ENCODE measurements at regions not wholly inside any gene's neighbourhood (a gene's known extent, or its start where the extent isn't known, plus 50 kb on each side); places are given as distances from the start of the nearest gene placed in this dataset.

- intact Hi-C loops (cut with micrococcal nuclease) = no loop called here
- Histone ChIP-seq H3K4me1 (ENCODE audit: control insufficient read depth in 2 of 2, insufficient read depth in 2 of 2, low read length in 2 of 2) (no peaks in the 10 kb centered on the region), H2AFZ (ENCODE audit: insufficient read depth, low read depth, low read length, poor library complexity, severe bottlenecking) (no peak overlapping the region), H3K27ac (ENCODE audit: low read length in 2 of 2) (no peak overlapping the region), H3K4me3 (ENCODE audit: control extremely low read depth in 1 of 5, extremely low read depth in 1 of 5, insufficient read depth in 1 of 5, low read depth in 2 of 5, low read length in 4 of 5) (no peak overlapping the region), H3K27me3 (replicated peaks in 1 of 4; ENCODE audit: control extremely low read depth in 1 of 4, control insufficient read depth in 3 of 4, insufficient read depth in 4 of 4, low read length in 3 of 4) (peaks cover 0 to 4% (median 0%) of the 10 kb centered on the region in 4 experiments), H3K4me2 (replicated peaks; ENCODE audit: low read depth, low read length, poor library complexity, severe bottlenecking) (no peak overlapping the region), H4K20me1 (ENCODE audit: control insufficient read depth, insufficient read depth, low read length, poor library complexity, severe bottlenecking) (no peaks in the 10 kb centered on the region), H3K36me3 (replicated peaks in 1 of 2; ENCODE audit: control extremely low read depth in 1 of 2, control insufficient read depth in 1 of 2, extremely low read depth in 1 of 2, insufficient read depth in 2 of 2, low read length in 1 of 2) (no peaks in the 10 kb centered on the region), H3K9me3 (ENCODE audit: control extremely low read depth in 1 of 3, control insufficient read depth in 2 of 3, insufficient read depth in 1 of 3, low read length in 2 of 3) (no peaks in the 10 kb centered on the region), H3K79me2 (ENCODE audit: control insufficient read depth, insufficient read depth, low read length) (no peaks in the 10 kb centered on the region), H3K9ac (ENCODE audit: low read length) (no peak overlapping the region)
- Mint-ChIP-seq H3K27me3 (peaks cover 6% of the 10 kb centered on the region), H3K4me3 (no peak overlapping the region), H3K4me1 (no peaks in the 10 kb centered on the region), H3K27ac (no peak overlapping the region), H3K9me3 (ENCODE audit: insufficient read depth) (no peaks in the 10 kb centered on the region)
- CTCF ChIA-PET = no interaction called here
- WGBS (ENCODE audit: insufficient coverage) = 94% methylated on average over 4 of the region's 10 CpGs
- TF ChIP-seq CTCF (IDR thresholded peaks at IDR 0.05) = no peak
- DNase-seq (no peak), ATAC-seq (ENCODE audit: low read depth) (no peak)
- POLR2A ChIA-PET = no interaction called here
Measured at GRCh38 chr18:45317948-45318640, 297.2 kb upstream of the SLC14A2 start.

DNA sequence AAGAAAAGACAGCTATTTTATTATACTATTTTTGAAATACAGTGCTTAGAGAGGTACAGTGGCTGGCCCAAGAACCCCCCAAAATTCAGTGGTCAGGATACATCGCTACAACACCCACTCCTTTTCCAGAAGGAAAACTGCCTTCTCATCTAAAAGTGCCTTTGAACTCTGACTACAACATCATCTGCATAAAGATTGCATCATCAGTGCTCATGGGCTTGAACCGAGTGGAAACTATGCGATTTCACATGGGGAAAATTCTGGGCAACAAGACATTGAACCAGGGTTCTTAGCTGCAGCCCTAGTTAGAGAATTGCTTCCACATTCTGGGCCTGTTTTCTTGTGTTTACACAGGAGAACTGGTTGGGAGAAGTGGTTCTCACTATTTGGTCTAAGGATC is 294.6 kb upstream of the SLC14A2 start:
- H3K9ac ChIP-seq (ENCODE audit: low read length) = no peak overlapping the region
- H3K27ac ChIP-seq (ENCODE audit: low read length in 2 of 2) = no peak overlapping the region
- no peaks in the 10 kb centered on the region for H3K27me3 ChIP-seq (replicated peaks in 1 of 4; ENCODE audit: control extremely low read depth in 1 of 4, control insufficient read depth in 3 of 4, insufficient read depth in 4 of 4, low read length in 3 of 4)
- H3K4me3 ChIP-seq (ENCODE audit: control extremely low read depth in 1 of 5, extremely low read depth in 1 of 5, insufficient read depth in 1 of 5, low read depth in 2 of 5, low read length in 4 of 5) = no peak overlapping the region
- no peak overlapping the region for H3K4me3 Mint-ChIP-seq
- H3K9me3 Mint-ChIP-seq (ENCODE audit: insufficient read depth) = no peaks in the 10 kb centered on the region
- intact Hi-C loops (cut with micrococcal nuclease) = no loop called here
- no peaks in the 10 kb centered on the region for H4K20me1 ChIP-seq (ENCODE audit: control insufficient read depth, insufficient read depth, low read length, poor library complexity, severe bottlenecking)
- H3K79me2 ChIP-seq (ENCODE audit: control insufficient read depth, insufficient read depth, low read length) = no peaks in the 10 kb centered on the region
- CTCF ChIA-PET = no interaction called here
- H3K36me3 ChIP-seq (replicated peaks in 1 of 2; ENCODE audit: control extremely low read depth in 1 of 2, control insufficient read depth in 1 of 2, extremely low read depth in 1 of 2, insufficient read depth in 2 of 2, low read length in 1 of 2) = no peaks in the 10 kb centered on the region
- TF ChIP-seq CTCF (IDR thresholded peaks at IDR 0.05) = no peak
- no peak for TF ChIP-seq EZH2 (IDR thresholded peaks at IDR 0.05; ENCODE audit: borderline replicate concordance, insufficient read depth, low read depth, low read length, poor library complexity, severe bottlenecking)
- H2AFZ ChIP-seq (ENCODE audit: insufficient read depth, low read depth, low read length, poor library complexity, severe bottlenecking) = no peak overlapping the region
- DNase-seq (no peak), ATAC-seq (ENCODE audit: low read depth) (no peak)
- WGBS (ENCODE audit: insufficient coverage) = 81% methylated on average over 2 of the region's 3 CpGs
- H3K27ac Mint-ChIP-seq = no peak overlapping the region
- no peak overlapping the region for H3K4me2 ChIP-seq (replicated peaks; ENCODE audit: low read depth, low read length, poor library complexity, severe bottlenecking)
- POLR2A ChIA-PET = no interaction called here
- H3K4me1 Mint-ChIP-seq = no peaks in the 10 kb centered on the region
- H3K27me3 Mint-ChIP-seq = peaks cover 9% of the 10 kb centered on the region
- no peaks in the 10 kb centered on the region for H3K9me3 ChIP-seq (ENCODE audit: control extremely low read depth in 1 of 3, control insufficient read depth in 2 of 3, insufficient read depth in 1 of 3, low read length in 2 of 3)
- H3K4me1 ChIP-seq (ENCODE audit: control insufficient read depth in 2 of 2, insufficient read depth in 2 of 2, low read length in 2 of 2) = no peaks in the 10 kb centered on the region
